ENCODE measurements at regions not wholly inside any gene's neighbourhood (a gene's known extent, or its start where the extent isn't known, plus 50 kb on each side); places are given as distances from the start of the nearest gene placed in this dataset.

DNA sequence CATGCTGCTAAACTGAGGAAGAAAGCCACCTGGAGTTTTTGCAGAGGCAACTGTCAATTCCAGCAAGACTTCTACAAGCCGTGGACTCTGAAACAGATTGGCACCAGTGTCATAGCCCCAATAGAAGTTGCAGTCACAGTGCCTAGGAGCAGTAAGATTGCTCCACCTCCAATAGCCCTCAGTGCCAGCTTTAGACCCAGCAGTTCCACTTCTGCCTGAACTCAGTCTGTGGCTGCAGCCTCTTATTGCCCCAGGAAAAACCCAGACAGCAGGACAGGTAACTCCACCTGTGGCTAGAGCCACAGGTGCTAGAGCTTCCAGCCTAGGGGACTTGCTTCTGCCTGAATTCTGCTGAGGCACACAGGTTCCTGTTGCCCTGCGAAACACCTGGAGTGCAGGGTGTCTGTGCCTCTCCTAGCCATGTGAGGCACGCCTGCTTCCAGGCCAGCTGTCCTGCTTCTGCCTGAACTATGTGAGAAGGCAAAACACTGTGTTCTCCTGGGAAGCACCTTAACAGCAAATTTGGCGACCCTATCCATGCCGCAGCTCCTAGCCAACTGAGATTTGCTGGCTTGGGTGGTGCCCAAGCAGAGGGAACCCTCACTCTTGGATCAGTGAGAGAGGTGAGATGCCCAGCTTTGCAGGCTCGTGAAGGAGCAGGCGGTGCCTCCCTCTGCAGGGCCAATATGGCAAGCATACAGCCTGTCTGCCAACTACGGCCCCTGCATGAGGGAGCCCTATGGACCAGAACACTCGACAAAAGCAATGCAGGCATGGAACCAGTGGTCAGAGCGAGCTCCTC lies 607.6 kb downstream of the PCDH17 start:
- no peak for TF ChIP-seq CTCF (IDR thresholded peaks at IDR 0.05; ENCODE audit: low read depth, low read length)
- no peak overlapping the region for H3K4me3 ChIP-seq (replicated peaks in 1 of 2; ENCODE audit: low read depth in 2 of 2, low read length in 2 of 2)
- DNase-seq (ENCODE audit: low read depth in 2 of 2), result no peak

DNA sequence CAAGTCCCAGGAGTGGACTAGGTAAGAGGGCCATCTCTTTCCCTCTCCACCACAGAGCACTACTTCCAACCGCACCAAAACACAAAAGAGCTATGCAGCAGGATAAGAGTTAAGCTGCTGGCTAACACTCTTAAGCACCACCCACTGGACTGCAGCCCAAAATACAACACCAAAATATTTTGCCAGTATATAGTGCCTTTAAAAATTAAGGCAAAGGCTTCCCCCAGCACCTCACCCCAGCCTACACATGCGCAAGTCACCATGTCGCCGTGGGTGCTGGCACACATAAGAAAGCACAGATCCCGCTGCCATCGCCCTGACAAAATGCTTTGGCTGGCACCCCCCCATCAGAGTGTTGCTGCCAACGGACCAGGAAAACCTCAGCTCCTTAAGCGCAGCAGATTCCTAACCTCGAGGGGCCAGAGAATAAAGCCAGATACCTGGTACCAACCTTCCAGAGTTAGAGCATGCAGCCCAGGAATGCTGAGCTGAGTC lies 608.3 kb downstream of the PCDH17 start:
- no peak overlapping the region for H3K4me3 ChIP-seq (replicated peaks in 1 of 2; ENCODE audit: low read depth in 2 of 2, low read length in 2 of 2)
- TF ChIP-seq CTCF (IDR thresholded peaks at IDR 0.05; ENCODE audit: low read depth, low read length), result no peak
- DNase-seq (ENCODE audit: low read depth in 2 of 2), result no peak

GRCh38 chr13:58247080-58247479 lies 615.5 kb downstream of the PCDH17 start:
- DNase-seq (ENCODE audit: low read depth in 2 of 2), result no peak
- no peak overlapping the region for H3K4me3 ChIP-seq (replicated peaks in 1 of 2; ENCODE audit: low read depth in 2 of 2, low read length in 2 of 2)
- no peak for TF ChIP-seq CTCF (IDR thresholded peaks at IDR 0.05; ENCODE audit: low read depth, low read length)

GRCh38 chr13:58254943-58255342 lies 623.4 kb downstream of the PCDH17 start:
- no peak for DNase-seq (ENCODE audit: low read depth in 2 of 2)
- no peak for TF ChIP-seq CTCF (IDR thresholded peaks at IDR 0.05; ENCODE audit: low read depth, low read length)
- H3K4me3 ChIP-seq (replicated peaks in 1 of 2; ENCODE audit: low read depth in 2 of 2, low read length in 2 of 2), result no peak overlapping the region

DNA sequence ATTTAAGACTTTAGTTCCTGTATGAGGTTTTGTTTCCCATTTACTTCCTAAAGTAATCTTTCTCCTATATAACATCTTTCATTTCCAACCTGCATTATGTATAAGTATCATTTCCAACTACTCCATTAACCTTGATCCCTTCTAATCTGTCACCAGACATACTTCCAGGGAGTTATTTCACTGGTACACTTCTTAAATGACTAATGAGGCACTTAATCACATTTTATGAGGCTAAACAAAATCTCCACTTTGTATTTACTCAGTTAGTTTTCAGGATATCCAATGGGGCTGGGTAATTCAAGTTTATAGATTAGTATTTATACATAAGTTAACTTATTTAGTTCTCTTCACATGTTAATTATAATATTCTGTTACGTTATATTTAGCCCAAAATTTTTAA lies 634.7 kb downstream of the PCDH17 start:
- H3K4me3 ChIP-seq (replicated peaks in 1 of 2; ENCODE audit: low read depth in 2 of 2, low read length in 2 of 2), result no peak overlapping the region
- no peak for DNase-seq (ENCODE audit: low read depth in 2 of 2)
- no peak for TF ChIP-seq CTCF (IDR thresholded peaks at IDR 0.05; ENCODE audit: low read depth, low read length)

- no peak overlapping the region for H3K4me3 ChIP-seq (replicated peaks in 1 of 2; ENCODE audit: low read depth in 2 of 2, low read length in 2 of 2)
- TF ChIP-seq CTCF (IDR thresholded peaks at IDR 0.05; ENCODE audit: low read depth, low read length), result no peak
- DNase-seq (ENCODE audit: low read depth in 2 of 2), result no peak
These were observed 667.1 kb downstream of the PCDH17 start for GRCh38 chr13:58298556-58299135.
